NCI-H2196 treated with DMSO at 0.1 percent for 48 hours (cell line): ENCODE measurements at regions not wholly inside any gene's neighbourhood (a gene's known extent, or its start where the extent isn't known, plus 50 kb on each side); places are given as distances from the start of the nearest gene placed in this dataset.

ENCODE experiments used
- DNase-seq: peaks from one replicate; lab custom pipeline; 2025; ENCODE audit not compliant: unreplicated experiment; lab: John Stamatoyannopoulos, UW

DNA sequence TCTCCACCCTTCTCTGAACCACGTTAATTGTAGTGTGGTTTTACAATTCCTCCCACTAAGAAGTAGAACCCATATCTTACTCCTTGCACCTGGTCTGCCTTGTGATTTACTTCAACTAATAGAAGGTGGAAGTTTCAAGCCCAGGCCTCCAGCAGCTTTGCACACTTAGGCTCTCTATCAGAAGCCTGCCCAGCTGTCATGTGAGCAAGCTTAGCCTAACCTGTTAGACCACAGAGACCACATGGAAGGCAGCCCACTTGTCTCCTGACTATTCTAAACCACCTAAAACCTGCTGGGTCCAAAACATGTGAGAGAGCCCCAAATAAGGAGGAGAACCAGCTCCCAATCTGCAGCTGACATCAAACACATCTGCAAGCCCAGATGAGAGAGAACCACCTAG, 127.6 kb upstream of the BTBD3 start:
- no peak for DNase-seq

DNA sequence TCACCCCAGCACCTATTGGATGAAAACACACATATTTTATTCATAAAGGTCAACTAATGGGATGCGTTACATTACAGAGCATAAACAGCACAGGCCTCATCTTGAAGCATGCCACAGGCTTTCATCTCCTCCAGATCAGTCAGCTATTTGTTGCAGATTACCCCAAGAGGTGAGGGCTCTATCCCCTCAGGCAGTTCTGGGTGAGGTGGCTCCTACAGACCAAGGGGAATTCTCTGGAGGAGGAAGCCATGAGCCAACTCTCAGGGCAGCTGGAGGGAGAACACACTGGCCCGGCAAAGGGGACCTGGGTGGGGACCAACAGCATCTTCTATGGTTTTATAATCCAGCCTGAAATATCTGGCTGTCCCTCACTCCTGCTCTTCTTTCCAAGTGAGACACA, 126.4 kb upstream of the BTBD3 start:
- no peak for DNase-seq

DNA sequence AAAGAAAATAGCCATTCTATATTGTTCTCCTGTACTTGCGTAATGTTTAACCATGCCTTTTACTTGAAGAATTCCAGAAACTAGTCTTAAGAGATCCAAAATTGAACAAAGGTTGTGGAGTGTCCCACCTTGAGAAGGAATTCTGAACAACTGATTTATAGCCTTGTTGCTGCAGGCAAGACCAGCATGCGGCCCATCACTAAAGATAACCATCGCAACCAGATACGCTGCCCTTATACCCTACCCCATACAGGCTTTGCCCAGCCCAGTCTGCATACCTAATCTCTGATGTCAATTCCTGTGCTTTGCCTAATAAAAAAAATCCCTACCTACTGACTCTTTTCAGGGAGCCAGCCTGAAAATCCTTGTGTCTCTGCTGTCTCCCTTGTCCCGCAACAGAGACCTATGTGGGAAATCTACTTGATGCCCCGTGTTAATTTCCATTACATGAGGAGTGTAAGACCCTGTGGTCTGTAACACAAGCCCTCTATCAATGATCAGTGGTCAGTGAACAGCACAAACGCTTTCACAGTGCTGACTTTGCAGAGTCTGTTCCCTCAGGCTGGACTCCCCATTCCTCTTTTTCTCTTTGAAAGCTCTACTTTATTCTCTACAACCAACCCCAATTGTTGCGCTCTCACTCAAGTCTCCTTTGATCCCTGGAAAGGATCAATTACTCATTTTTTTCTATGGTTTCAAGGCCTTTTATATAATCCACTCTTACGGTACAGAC, 125.7 kb upstream of the BTBD3 start:
- no peak for DNase-seq

DNA sequence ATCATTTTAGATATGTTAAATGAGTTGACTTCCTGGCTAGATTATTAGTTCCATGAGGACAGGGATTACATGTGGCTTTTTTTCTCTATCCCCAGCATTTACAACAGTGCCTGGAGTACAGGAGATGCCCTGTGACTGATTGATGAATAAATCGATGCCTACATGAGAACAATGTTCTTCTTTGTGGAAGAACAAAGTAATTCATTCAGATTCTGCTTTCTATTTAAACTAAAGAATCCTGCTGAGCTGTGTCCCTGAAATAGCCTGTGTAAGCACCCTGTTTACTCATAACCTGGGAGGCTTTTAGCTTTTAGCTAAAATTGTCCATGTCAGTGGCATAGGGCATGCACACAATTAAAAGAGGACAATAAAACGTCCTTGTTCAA, 125.1 kb upstream of the BTBD3 start:
- DNase-seq, result no peak

DNA sequence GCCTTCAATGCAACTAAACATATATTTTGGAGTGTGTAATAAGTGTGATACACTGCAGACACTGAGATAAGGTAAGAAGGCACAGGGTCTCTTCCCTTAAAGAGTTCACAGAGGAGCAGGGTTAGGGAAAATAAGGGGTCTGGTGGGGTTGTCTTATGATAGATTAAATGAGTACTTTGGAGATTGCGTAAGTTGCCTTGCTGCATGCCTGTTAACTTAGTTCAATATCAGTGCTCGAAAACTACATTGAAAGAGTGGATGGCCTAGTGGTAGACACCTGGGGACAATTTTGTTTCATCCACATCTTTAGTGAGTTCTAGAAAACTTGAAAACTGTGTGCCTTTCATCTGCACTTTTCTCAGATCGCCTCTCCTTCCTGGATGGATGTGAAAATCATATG, 123.2 kb upstream of the BTBD3 start:
- no peak for DNase-seq

DNA sequence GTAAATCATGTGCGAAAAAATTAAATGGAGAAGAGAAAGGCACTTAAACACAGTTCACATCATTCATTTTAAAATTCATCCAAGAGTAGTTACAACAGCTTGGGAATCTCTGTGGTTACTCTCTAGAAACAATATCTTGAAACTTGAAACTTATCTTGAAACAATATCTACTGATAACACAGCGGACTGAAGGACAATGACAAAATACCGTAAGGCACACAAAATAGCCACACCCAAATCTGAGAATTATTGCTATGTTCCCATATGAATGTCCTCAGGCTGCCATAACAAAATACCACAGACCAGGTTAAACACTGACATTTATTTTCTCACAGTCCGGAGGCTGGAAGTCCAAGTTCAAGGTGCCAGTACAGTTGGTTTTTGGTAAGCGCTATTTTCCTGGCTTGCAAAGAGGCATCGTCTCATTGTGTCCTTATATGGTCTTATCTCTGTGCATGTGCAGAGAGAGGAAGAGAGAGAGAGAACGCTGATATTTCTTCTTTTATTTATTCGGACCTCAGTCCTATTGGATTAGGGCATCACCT, 122.5 kb upstream of the BTBD3 start:
- DNase-seq, result no peak

DNA sequence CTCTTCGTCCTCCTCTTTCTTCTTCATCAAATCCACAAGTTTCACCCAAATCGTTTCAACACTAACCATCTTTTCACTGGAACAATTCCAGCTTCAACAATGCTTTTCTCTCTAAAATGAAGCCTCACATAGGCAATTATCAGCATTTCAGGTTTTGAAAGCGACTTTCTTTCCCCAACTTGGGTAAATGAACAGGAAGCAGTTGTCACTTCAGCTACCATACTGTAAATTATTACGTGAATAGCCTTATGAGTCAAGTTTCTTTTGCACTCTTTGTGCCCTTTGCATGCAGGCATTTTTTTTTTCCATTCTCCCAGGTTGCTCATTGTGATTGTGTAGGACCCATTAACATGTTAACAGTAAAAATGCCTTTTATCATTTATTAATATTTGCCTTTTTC, 121.7 kb upstream of the BTBD3 start:
- DNase-seq, result no peak

DNA sequence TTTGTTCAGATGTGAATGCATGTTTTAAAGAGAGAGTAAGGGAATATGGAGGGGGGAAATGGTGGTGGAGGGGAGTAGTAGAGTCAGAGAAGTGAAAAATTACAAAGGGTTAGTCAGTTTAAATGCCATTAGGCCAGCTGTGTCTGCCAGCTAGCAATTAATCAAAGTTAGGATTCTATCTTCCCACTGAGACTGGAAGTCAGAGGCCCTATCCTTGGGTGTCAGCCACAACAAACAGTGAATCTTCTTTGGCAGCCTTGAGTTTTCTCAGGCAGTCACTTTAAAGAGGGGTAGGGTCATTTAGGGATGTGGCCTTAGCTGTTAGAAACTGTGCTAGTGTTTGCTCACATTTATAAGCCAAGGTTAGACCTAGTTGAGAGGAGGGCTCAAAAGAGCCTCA, 120.5 kb upstream of the BTBD3 start:
- DNase-seq, result no peak

DNA sequence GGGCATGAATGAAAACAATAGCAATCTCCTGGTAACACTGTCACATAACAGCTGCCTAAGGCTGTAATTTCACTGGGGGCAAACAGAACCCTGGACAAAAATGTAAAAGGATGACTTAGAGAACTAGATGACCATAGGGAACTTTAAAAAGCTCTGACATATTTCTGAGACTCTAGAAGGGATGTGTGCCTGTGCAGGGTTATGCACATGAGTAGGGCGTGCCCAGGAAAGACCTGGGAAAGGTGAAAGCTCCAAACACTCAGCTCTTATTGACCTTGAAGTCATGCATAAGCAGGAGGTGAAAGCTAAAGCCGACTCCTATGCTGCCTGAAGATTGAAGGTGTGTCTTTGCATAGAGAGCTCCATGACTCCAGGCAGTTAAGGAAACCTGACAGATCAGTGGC, 118.4 kb upstream of the BTBD3 start:
- no peak for DNase-seq

DNA sequence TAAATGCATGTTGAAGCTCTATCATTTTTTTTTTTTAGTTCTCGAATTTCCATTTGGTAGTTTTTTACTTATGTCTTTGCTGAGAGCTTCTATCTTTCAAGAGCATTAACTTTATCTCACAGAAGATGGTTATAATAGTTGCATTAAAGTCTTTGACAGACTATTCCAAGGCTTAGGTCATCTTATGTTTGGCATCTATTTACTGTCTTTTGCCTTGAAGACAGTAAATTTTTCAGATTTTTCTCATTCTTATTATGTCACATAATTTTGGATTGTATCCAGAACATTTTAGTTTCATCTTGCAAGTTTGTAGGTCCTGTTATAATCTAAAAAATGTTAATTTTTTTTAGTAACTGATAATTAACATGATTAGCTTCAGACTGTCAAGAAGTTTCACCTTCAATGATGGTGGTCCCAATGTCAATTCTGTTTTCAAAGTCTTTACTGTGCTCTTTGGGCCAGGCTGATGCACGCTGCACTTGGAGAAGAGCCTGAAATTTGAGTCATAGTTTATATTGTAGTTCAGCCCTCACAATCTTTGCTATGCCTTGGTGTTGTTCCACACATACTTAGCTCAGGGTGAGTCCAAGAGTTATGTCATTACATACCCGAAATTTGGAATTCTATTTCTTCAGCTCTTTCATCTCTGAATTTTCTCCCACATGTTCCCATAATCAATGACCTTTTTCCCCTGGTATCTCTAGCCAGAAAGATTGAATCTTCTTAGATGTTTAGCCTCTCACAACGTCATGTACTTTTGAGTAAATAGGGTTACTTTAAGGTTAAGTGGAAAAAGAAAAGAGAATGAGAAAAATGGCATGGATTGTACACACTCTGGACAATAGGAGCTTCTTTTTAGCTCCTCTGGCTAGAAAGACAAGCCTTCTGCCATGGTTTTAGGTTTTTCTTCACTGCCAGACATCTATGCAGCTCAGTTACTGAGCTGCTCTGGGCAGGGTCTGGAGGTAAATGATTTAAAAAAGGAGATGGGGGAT, 110.3 kb upstream of the BTBD3 start:
- DNase-seq, result no peak

DNA sequence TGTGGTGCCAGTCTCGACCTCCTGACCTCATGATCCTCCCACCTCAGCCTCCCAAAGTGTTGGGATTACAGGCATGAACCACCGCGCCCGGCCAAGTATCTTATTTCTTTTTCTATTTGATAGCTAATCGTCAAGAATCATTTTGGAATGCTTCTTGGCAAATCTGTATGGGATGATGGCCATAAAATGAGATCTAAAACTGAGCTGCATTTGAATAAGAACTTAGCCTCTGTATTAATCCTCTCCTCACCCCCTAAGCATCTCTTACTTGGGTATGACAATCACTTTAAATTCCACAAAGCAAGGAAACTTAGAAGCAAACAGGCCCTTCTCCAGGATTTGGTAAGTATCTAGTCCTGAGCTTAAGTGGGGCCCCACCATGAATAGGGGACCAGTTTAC, 108.9 kb upstream of the BTBD3 start:
- no peak for DNase-seq

DNA sequence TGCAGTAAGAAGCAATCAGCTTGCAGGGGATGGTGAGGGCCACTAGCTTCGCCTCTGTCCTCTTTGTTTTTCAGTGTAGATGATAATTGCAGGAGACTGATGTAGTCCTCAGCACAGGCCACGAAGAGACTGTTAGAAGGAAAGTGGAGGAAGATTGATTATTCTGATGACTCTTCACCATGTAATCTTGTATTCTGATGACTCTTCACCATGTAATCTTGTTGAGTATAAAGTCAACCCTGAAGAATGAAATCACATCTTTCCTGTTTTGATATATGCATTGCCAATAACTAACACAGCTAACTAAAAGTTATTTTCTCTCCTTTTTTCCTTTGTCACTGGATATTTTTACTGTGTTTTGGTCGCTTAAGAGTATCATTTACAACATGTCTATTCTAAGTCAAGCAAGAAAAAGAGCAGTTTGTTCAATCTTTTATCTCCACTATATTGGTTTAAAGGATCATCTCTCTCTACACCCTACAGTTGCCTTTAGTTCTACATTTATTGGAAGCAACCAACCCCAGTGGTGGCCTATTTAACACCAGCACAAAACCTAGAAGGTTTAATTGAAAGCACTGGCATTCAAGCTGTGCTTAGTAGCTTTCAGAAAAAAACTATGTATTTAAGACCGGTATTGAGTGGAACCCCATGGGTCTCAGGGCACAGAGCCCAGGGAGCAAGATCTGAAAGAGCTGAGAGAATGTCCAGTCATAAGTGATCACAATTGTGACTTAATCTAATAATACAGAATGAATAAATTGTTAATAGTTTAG, 107.2 kb upstream of the BTBD3 start:
- no peak for DNase-seq

DNA sequence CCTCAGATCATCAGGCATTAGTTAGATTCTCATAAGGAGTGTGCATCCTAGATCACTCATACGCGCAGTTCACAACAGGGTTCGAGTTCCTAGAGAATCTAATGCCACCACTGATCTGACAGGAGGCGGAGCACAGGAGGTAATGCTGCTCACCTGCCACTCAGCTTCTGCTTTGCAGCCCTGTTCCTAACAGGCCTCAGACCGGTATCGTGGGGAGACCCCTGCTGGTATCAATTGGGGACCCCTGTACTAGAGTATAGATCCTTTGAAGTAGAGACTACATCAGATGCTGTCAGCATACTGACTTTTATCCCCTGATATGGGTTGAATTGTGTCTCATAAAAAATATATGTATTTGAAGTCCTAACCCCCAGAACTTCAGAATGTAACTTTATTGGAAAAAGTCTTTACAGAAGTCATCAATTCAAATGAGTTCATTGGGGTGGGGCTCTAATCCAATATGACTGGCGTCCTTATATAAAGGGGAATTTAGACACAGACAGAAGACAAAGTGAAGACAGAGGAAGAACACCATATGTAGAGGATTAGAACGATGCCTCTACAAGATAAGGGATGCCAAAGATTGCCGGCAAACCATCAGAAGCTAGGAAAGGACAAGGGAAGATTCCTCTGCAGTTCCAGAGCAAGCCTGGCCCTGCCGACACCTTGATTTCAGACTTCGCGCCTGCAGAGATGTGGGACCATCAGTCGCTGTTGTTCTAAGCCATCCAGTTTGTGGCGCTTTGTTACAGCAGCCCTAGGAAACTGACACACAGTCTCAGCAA, 104.4 kb upstream of the BTBD3 start:
- no peak for DNase-seq

DNA sequence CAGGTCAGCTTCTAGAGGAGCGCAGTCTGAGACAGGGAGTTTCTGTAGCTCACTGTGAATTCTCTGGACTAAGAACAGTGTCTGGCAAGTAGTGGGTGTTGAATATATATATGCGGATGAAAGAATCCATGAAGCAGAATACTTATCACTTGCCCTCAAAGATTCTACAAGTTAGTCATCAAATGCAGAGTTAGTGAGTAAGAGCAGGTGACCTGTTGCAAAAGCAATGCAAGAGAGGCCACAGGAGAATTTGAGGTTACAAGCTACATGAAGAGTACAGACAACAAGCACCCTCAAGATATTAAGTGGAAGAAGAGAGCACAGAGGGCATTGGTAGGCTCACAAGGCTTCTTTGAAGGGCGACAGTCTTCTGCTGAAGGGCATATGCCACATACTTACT, 103.4 kb upstream of the BTBD3 start:
- no peak for DNase-seq

DNA sequence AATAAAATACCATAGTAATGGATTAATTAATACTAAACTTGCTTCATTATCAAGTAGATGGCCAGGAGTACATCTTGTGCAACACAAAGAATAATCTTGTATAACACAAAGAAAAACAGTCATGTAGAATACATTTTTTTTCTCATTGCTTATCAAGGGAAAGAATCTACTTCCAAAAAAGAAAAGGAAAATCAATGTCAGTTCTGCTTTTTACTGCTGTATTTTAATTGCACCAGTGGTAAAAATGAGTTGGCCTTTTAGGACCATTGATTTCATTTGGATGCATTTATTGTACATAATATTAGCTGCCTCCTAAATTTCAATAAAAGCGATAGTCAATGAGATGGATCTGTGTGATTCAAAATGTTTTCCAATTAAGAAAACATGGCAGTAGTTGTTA, 96.9 kb upstream of the BTBD3 start:
- DNase-seq, result no peak

DNA sequence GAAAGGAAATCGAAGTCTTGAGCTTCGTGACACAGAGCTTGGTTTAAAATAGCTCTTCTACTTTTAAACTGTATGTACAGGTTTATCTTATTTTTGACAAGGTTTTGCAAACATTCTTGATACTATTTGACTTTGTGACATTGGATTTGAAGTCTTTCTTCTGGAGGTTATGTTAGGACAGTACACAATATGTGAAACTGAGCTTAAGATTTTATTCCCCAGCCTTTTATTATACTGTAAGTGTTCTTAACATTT, 95.2 kb upstream of the BTBD3 start:
- DNase-seq, result no peak

DNA sequence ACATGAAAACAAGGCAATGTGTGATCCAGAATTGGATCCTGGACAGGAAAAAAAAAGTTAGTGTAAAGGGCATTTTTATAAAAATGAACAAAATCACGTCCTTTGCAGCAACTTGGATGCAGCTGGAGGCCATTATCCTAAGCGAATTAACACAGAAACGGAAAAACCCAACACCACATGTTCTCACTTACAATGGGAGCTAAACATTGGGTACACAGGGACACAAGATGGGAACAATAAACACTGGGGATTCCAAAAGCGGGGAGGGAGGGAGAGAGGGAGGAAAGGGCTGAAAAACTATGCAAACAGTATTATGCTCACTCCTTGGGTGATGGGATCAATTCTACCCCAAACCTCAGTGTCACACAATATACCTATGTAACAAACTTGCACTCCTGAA, 91.4 kb upstream of the BTBD3 start:
- DNase-seq, result no peak

DNA sequence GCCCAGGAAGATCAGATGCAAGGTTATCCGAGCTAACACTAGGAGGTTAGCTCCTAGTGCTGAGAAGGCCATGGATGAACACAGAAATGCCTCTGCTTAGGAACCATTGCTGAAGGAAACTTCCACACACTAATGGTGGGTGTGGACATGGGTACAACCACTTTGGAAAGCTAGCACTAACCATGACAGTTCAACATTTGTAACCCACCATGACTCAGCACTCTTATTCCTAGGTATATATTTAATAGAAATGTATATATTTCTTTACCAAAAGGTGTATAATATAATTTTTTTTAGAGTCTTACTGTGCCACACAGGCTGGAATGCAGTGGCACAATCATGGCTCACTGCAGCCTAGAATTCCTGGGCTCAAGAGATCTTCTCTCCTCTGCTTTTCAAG, 85.3 kb upstream of the BTBD3 start:
- DNase-seq, result no peak

DNA sequence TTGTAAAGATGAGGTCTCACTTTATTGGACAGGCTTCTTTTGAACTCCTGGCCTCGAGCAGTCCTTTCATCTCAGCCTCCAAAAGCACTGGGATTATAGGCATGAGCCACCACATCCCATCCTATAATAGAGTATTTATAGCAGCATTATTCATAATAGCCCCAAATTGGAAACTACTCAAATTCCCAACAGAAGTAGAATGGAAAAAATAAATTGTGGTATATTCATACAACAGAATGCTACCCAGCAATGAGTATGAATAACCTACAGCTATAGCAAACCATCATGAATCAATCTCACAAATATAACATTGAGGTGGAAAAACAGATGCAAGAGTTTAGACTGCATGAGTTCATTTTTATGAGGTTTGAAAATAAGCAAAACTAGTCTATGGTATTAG, 84.8 kb upstream of the BTBD3 start:
- DNase-seq, result no peak

DNA sequence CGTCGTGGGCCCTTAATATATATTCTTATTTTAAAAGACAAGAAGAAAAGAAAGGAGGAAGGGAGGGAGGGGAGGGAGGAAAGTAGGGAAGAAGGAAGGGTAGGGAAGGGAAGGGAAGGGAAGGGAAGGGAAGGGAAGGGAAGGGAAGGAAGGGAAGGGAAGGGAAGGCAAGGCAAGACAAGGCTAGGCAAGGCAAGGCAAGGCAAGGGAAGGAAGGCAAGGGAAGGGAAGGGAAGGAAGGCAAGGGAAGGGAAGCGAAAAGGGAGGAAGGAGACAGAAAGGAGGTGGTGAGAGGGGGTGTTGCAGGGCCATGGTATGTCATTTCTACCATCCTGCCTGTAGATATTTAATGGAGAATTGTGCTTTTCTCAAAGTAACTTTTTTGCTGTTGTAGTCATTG, 83.9 kb upstream of the BTBD3 start:
- no peak for DNase-seq

DNA sequence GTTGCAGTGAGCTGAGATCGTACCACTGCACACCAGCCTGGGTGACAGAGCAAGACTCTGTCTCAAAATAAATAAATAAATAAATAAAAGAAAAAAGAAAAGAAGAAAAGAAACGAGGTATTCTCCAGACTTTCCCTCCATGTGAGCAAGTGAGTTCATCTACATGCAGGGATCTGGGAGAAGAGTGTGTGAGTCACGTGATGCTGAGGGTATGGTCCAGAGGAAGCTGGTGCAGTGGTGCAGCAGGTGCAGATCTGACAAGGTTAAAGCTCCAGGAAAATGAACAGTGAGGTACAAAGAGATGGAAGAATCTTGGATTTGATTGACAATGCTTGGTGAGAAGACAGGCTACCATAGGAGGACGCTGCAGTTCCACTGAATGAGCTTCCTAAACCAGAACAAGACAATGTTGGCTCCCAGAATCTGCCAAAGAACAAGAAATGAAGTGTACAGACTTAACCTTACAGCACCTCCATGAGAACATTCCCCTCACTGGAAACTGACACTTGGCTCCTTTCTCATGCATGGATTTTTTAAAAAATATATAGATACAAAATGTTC, 79.5 kb upstream of the BTBD3 start:
- DNase-seq, result no peak
